Naive B cell (primary cell): ENCODE measurements at regions not wholly inside any gene's neighbourhood (a gene's known extent, or its start where the extent isn't known, plus 50 kb on each side); places are given as distances from the start of the nearest gene placed in this dataset.

ENCODE experiments used
- ATAC-seq, 2 donors: fragments of 150-1000 bp; cut with Tn5 transposase; 2 replicates each; pipeline ENCODE4 v1.10.0; 2021; ENCODE audit warnings: low read depth in 2 of 2, mild to moderate bottlenecking in 2 of 2, moderate library complexity in 2 of 2
- DNase-seq: peaks from one replicate; pipeline ENCODE4 v3.0.0; 2022
- H3K27ac Mint-ChIP-seq, 6 donors: one replicate each; pipeline ENCODE4 v1.8.0; 2020 to 2022; ENCODE audit warnings: mild to moderate bottlenecking in 6 of 6, mixed read lengths in 6 of 6, moderate library complexity in 5 of 6, inconsistent platforms in 2 of 6
- H3K27me3 Mint-ChIP-seq, 3 donors: one replicate each; pipeline ENCODE4 v1.8.0; 2021 to 2022; ENCODE audit warnings: mixed read lengths in 3 of 3, mild to moderate bottlenecking in 1 of 3
- H3K36me3 Mint-ChIP-seq, 2 donors: one replicate each; pipeline ENCODE4 v1.8.0; 2020 to 2022; ENCODE audit warnings: mixed read lengths in 2 of 2, inconsistent platforms in 1 of 2, mild to moderate bottlenecking in 1 of 2
- H3K4me1 Mint-ChIP-seq, 3 donors: one replicate each; pipeline ENCODE4 v1.8.0; 2020 to 2022; ENCODE audit warnings: mixed read lengths in 3 of 3, inconsistent platforms in 1 of 3, mild to moderate bottlenecking in 1 of 3, moderate library complexity in 1 of 3
- H3K4me3 Mint-ChIP-seq, 8 donors: one replicate each; pipeline ENCODE4 v1.8.0; 2020 to 2022; ENCODE audit warnings: mild to moderate bottlenecking in 8 of 8, mixed read lengths in 8 of 8, moderate library complexity in 8 of 8, inconsistent platforms in 2 of 8
- H3K9me3 Mint-ChIP-seq, 7 donors: one replicate each; pipeline ENCODE4 v1.8.0; 2020 to 2022; ENCODE audit warnings: mixed read lengths in 7 of 7, mild to moderate bottlenecking in 5 of 7, inconsistent platforms in 2 of 7, moderate library complexity in 1 of 7

GRCh38 chr5:33229216-33229615 lies 211.5 kb upstream of the TARS1 start:
- H3K4me1 Mint-ChIP-seq, result no peaks in the 10 kb centered on the region
- H3K27ac Mint-ChIP-seq, result no peak overlapping the region

DNA sequence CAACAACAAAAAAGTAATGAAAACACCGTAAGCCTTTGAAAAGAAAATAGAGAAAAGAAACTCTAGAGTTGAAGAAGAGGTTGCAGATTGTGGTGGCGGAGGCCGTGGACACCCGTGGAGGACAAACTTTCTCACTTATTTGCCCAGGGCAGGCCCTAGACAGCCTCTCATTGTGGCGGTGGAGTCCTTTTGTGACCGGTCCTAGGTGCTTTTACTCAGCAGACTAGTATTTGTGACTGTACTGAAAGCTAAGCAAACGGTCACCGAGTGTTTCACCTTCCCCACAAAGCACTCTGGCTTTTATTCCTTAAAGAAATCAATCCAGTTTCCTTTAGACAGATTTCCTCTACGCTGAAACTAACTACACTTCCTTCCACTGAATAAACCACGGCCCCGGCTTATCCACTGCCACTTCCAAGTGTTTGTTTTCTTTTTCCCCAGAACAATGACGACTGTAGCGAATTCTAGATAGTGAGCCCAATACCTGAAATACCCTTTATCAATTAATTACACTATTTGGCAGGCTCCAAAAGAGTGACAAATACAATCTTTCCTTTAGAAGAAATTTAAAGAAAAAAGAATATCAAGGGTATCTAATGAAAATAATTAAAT lies 210.2 kb upstream of the TARS1 start:
- Mint-ChIP-seq H3K9me3 (peaks cover 0 to 9% (median 4%) of the 10 kb centered on the region in 7 donors), H3K4me3 (no peak overlapping the region), H3K4me1 (peaks cover 5 to 8% (median 5%) of the 10 kb centered on the region in 3 donors), H3K27me3 (no peaks in the 10 kb centered on the region), H3K36me3 (peaks cover 0 to 6% of the 10 kb centered on the region in 2 donors), H3K27ac (peak overlapping the region in 1 of 6 donors; percentile 73)
- ATAC-seq (no peak), DNase-seq (no peak)

More at GRCh38 chr5:33229216-33229615, 211.5 kb upstream of the TARS1 start:
- no peak overlapping the region for H3K4me3 Mint-ChIP-seq
- peaks cover 0 to 6% of the 10 kb centered on the region in 2 donors for H3K36me3 Mint-ChIP-seq
- no peak for DNase-seq
- H3K27me3 Mint-ChIP-seq, result no peaks in the 10 kb centered on the region
- peaks cover 0 to 11% (median 4%) of the 10 kb centered on the region in 7 donors for H3K9me3 Mint-ChIP-seq
- ATAC-seq, result no peak

GRCh38 chr5:33231214-33231710 lies 209.5 kb upstream of the TARS1 start:
- no peaks in the 10 kb centered on the region for H3K27me3 Mint-ChIP-seq
- peaks cover 0 to 4% (median under 1%) of the 10 kb centered on the region in 7 donors for H3K9me3 Mint-ChIP-seq
- H3K4me3 Mint-ChIP-seq, result no peak overlapping the region
- H3K27ac Mint-ChIP-seq, result no peak overlapping the region
- ATAC-seq (no peak), DNase-seq (no peak)
- H3K4me1 Mint-ChIP-seq, result peaks cover 12 to 15% (median 12%) of the 10 kb centered on the region in 3 donors
- peaks cover 0 to 6% of the 10 kb centered on the region in 2 donors for H3K36me3 Mint-ChIP-seq

DNA sequence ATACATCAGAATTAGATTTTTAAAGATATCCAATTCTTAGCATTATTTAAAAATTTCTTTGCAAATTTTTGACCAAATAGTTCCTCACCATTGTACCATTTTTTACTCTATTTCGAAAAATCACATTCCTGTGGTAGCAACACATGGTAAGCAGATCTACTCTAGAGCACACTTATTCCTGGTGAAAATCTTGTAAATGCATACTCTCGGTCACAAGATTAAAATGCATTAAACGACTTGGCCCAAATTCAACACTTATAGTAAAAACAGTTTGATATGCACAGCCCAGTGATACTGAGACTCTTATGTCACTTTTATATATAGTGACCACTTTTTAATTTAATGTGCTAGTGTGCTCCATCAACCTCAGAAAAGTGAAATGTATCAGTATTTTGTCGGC lies 208.8 kb upstream of the TARS1 start:
- Mint-ChIP-seq H3K27me3 (no peaks in the 10 kb centered on the region), H3K9me3 (peaks cover 0 to 3% (median 0%) of the 10 kb centered on the region in 7 donors), H3K4me1 (peaks cover 13 to 21% (median 16%) of the 10 kb centered on the region in 3 donors), H3K27ac (no peak overlapping the region), H3K4me3 (no peak overlapping the region), H3K36me3 (peaks cover 0 to 6% of the 10 kb centered on the region in 2 donors)
- DNase-seq (no peak), ATAC-seq (no peak)

DNA sequence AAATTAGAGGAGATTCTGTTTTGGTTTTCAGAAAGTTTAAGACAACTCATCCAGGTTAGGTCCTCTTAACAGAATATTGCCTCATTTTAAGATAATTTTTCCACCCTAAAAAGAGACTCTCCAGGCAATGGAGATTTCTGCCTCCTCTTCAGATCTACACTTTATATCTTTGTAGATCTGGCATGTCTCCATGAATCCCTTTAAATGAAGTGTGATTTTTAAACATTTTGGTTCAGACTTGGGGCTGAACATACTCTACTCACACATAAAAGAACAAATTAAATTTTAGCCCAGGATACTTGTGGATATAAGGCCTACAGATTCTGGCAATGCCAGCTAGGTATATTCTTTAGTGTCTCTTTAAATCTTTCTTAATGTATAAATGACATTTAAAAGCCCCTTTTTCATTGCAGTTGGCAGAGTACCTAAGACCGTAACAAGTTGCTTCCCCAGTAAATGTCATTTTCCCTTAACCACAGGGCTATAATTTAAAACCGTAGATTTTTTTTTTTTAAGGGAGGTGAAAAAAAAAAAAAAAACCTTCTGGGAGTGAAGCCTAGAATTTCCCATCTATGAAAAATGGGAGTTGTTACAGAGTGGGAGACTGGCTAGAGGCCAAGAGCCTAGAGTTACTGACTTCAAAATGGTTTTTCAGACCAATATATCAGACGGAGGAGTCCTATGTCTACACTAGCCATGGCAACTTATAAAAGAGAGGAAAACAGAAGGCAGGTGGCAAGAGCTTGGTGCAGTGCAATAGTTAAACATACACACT lies 207.8 kb upstream of the TARS1 start:
- H3K4me3 Mint-ChIP-seq, result no peak overlapping the region
- DNase-seq (no peak), ATAC-seq (no peak)
- H3K9me3 Mint-ChIP-seq, result peaks cover 0 to 5% (median 0%) of the 10 kb centered on the region in 7 donors
- H3K4me1 Mint-ChIP-seq, result peaks cover 13 to 23% (median 20%) of the 10 kb centered on the region in 3 donors
- no peak overlapping the region for H3K27ac Mint-ChIP-seq
- H3K27me3 Mint-ChIP-seq, result no peaks in the 10 kb centered on the region
- no peaks in the 10 kb centered on the region for H3K36me3 Mint-ChIP-seq

GRCh38 chr5:33235304-33235703 lies 205.5 kb upstream of the TARS1 start:
- Mint-ChIP-seq H3K4me3 (peak overlapping the region in 1 of 8 donors; percentile 37), H3K27me3 (no peaks in the 10 kb centered on the region), H3K27ac (peak overlapping the region in 4 of 6 donors; percentile 12 to 21 (median 15)), H3K36me3 (no peaks in the 10 kb centered on the region), H3K4me1 (peaks cover 16 to 35% (median 20%) of the 10 kb centered on the region in 3 donors), H3K9me3 (peaks cover 0 to 5% (median 0%) of the 10 kb centered on the region in 7 donors)
- ATAC-seq (no peak), DNase-seq (no peak)

GRCh38 chr5:33235824-33236223 lies 204.9 kb upstream of the TARS1 start:
- H3K27ac Mint-ChIP-seq, result peak overlapping the region in 4 of 6 donors; percentile 3 to 30 (median 12)
- peaks cover 16 to 35% (median 20%) of the 10 kb centered on the region in 3 donors for H3K4me1 Mint-ChIP-seq
- ATAC-seq (peak; percentile 46 to 67), DNase-seq (peak; percentile 1)
- peak overlapping the region in 5 of 8 donors; percentile 2 to 37 (median 17) for H3K4me3 Mint-ChIP-seq
- H3K36me3 Mint-ChIP-seq, result no peaks in the 10 kb centered on the region
- no peaks in the 10 kb centered on the region for H3K27me3 Mint-ChIP-seq
- peaks cover 0 to 5% (median 0%) of the 10 kb centered on the region in 7 donors for H3K9me3 Mint-ChIP-seq

DNA sequence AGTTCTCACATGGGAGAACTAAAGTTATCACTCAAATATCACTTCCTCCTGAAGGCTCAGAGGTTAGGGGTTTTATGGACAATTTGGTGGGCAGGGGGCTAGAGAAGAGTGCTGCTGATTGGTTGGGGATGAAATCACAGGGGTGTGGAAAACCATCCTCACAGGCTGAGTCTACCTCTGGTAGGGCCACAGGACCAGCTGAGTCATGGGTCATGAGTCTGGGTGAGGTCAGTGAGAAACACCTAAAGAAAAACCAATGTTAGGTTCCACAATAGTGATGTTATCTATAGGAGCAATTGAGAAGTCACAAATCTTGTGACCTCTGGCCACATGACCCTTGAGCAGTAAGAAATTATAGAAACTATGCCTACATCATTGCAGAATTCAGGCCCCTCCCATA lies 203.3 kb upstream of the TARS1 start:
- H3K9me3 Mint-ChIP-seq, result peaks cover 0 to 5% (median 0%) of the 10 kb centered on the region in 7 donors
- peaks cover 28 to 48% (median 30%) of the 10 kb centered on the region in 3 donors for H3K4me1 Mint-ChIP-seq
- no peaks in the 10 kb centered on the region for H3K36me3 Mint-ChIP-seq
- DNase-seq (no peak), ATAC-seq (no peak)
- H3K27me3 Mint-ChIP-seq, result no peaks in the 10 kb centered on the region
- no peak overlapping the region for H3K4me3 Mint-ChIP-seq
- no peak overlapping the region for H3K27ac Mint-ChIP-seq

GRCh38 chr5:33238826-33239695 lies 201.7 kb upstream of the TARS1 start:
- Mint-ChIP-seq H3K4me3 (no peak overlapping the region), H3K36me3 (no peaks in the 10 kb centered on the region), H3K27me3 (no peaks in the 10 kb centered on the region), H3K9me3 (peaks cover 0 to 5% (median 0%) of the 10 kb centered on the region in 7 donors), H3K4me1 (peaks cover 29 to 48% (median 30%) of the 10 kb centered on the region in 3 donors), H3K27ac (peak overlapping the region in 4 of 6 donors; percentile 7 to 60 (median 29))
- no peak for DNase-seq
- ATAC-seq, result no peak

- Mint-ChIP-seq H3K4me3 (no peak overlapping the region), H3K27me3 (no peaks in the 10 kb centered on the region), H3K27ac (peak overlapping the region in 2 of 6 donors; percentile 56 to 81), H3K9me3 (peaks cover 0 to 5% (median 0%) of the 10 kb centered on the region in 7 donors), H3K36me3 (no peaks in the 10 kb centered on the region), H3K4me1 (peaks cover 24 to 40% (median 25%) of the 10 kb centered on the region in 3 donors)
- DNase-seq, result no peak
- no peak for ATAC-seq
Measured at GRCh38 chr5:33240558-33240957, 200.2 kb upstream of the TARS1 start.

- peak; percentile 2 for DNase-seq
- Mint-ChIP-seq H3K27me3 (no peaks in the 10 kb centered on the region), H3K4me1 (peaks cover 15 to 28% (median 17%) of the 10 kb centered on the region in 3 donors), H3K27ac (peak overlapping the region; percentile 39 to 90 (median 48)), H3K9me3 (peaks cover 0 to 4% (median 0%) of the 10 kb centered on the region in 7 donors), H3K36me3 (no peaks in the 10 kb centered on the region), H3K4me3 (peak overlapping the region in 4 of 8 donors; percentile 30 to 85 (median 42))
- ATAC-seq, result peak; percentile 78 to 90
Measured at GRCh38 chr5:33241802-33242201, 199.0 kb upstream of the TARS1 start.

DNA sequence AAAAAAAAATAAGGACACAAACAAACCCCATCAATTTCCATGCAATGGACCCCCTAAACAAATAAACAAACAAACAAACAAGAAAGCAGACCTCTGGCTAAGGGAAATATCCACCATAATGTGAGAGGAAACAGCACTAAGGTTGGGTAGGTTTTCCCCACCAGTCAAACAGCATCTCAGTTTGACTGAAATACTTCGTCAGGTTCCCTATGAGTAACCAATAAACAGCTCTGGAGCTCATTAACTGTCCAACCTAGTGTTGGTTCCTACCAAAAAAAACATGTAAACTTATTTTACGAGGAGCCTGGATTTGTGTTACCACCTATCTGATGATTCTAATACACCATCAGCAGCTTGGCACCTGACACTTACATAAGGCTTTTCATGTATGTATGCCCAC lies 198.5 kb upstream of the TARS1 start:
- ATAC-seq (no peak), DNase-seq (no peak)
- no peaks in the 10 kb centered on the region for H3K36me3 Mint-ChIP-seq
- H3K4me3 Mint-ChIP-seq, result peak overlapping the region in 3 of 8 donors; percentile 30 to 85 (median 46)
- peaks cover 11 to 24% (median 17%) of the 10 kb centered on the region in 3 donors for H3K4me1 Mint-ChIP-seq
- H3K27me3 Mint-ChIP-seq, result no peaks in the 10 kb centered on the region
- peak overlapping the region in 3 of 6 donors; percentile 39 to 73 (median 54) for H3K27ac Mint-ChIP-seq
- no peaks in the 10 kb centered on the region for H3K9me3 Mint-ChIP-seq
